HG03439 (cell line): ENCODE measurements at regions not wholly inside any gene's neighbourhood (a gene's known extent, or its start where the extent isn't known, plus 50 kb on each side); places are given as distances from the start of the nearest gene placed in this dataset.
A peak's percentile ranks its signal among the peaks of the same experiment; 100 is the strongest.

Experiments
- ATAC-seq: cut with Tn5 transposase; IDR thresholded peaks from one replicate; pipeline ENCODE4 v1.9.1; 2021; ENCODE audit warnings: mild to moderate bottlenecking, moderate library complexity; ENCODE audit not compliant: unreplicated experiment

GRCh38 chr2:196344397-196344796, 173.0 kb upstream of the STK17B start:
- ATAC-seq: no peak

- ATAC-seq: no peak
Measured at GRCh38 chr2:196353717-196354116, 182.3 kb upstream of the STK17B start.

- ATAC-seq: no peak
Measured at GRCh38 chr2:196354186-196354585, 182.8 kb upstream of the STK17B start.

- no peak for ATAC-seq
Measured at GRCh38 chr2:196356332-196356731, 185.0 kb upstream of the STK17B start.

- no peak for ATAC-seq
Measured at GRCh38 chr2:196360650-196361049, 189.3 kb upstream of the STK17B start.

- ATAC-seq: no peak
Measured at GRCh38 chr2:196361606-196362326, 190.4 kb upstream of the STK17B start.

- no peak for ATAC-seq
Measured at GRCh38 chr2:196362973-196363549, 191.7 kb upstream of the STK17B start.

- ATAC-seq: no peak
Measured at GRCh38 chr2:196365145-196365544, 193.8 kb upstream of the STK17B start.

GRCh38 chr2:196365923-196366322, 194.5 kb upstream of the STK17B start:
- ATAC-seq: no peak

GRCh38 chr2:196367633-196368032, 196.3 kb upstream of the STK17B start:
- ATAC-seq: no peak

GRCh38 chr2:196368546-196369225, 197.3 kb upstream of the STK17B start:
- ATAC-seq: no peak

- ATAC-seq: no peak
Measured at GRCh38 chr2:196369967-196370366, 198.6 kb upstream of the STK17B start.

GRCh38 chr2:196370381-196370780, 199.0 kb upstream of the STK17B start:
- no peak for ATAC-seq

- ATAC-seq: no peak
Measured at GRCh38 chr2:196372276-196372809, 201.0 kb upstream of the STK17B start.

GRCh38 chr2:196372811-196373664, 201.7 kb upstream of the STK17B start:
- no peak for ATAC-seq

GRCh38 chr2:196376984-196377877, 205.9 kb upstream of the STK17B start:
- ATAC-seq: peak; percentile 68

- ATAC-seq: no peak
Measured at GRCh38 chr2:196379600-196379999, 208.2 kb upstream of the STK17B start.

- no peak for ATAC-seq
Measured at GRCh38 chr2:196380098-196380497, 208.7 kb upstream of the STK17B start.

- no peak for ATAC-seq
Measured at GRCh38 chr2:196380575-196380974, 209.2 kb upstream of the STK17B start.

GRCh38 chr2:196381464-196381863, 210.1 kb upstream of the STK17B start:
- no peak for ATAC-seq
